ENCODE measurements at regions not wholly inside any gene's neighbourhood (a gene's known extent, or its start where the extent isn't known, plus 50 kb on each side); places are given as distances from the start of the nearest gene placed in this dataset.

DNA sequence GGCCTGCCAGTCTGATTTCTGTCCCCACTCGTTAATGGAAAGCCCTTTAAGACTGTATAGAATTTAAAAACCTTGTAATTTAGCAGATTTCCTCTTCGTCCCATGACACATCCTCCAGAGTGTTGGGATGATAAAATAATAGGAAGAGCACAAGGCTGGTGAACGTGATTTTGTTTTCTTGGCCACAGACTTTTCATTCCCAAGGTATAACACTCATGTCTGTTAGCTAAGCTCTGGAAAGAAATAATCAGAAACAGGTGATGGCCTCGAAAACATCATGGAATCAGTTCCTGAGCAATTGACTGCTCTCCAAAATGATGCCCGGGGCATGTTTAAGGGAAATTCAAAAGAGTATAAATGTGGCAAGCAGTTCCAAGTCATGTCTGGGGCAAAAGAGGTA, 337.8 kb upstream of the TCF4 start:
- no peaks in the 10 kb centered on the region for H3K23me2 ChIP-seq (ENCODE audit: insufficient read length, low read depth, low read length, poor library complexity, severe bottlenecking)
- Mint-ChIP-seq H3K4me3 (no peak overlapping the region), H3K27me3 (ENCODE audit: low read depth) (no peaks in the 10 kb centered on the region), H3K9me3 (peaks cover 0 to 7% of the 10 kb centered on the region in 2 experiments; a peak in 3 of 5 replicates), H3K27ac (no peak overlapping the region), H3K36me3 (ENCODE audit: insufficient read depth in 1 of 3, low read depth in 3 of 3) (peaks cover 2 to 14% (median 10%) of the 10 kb centered on the region in 3 experiments; a peak in 6 of 7 replicates), H3K4me1 (no peaks in the 10 kb centered on the region)
- no peak overlapping the region for H2AK5ac ChIP-seq (ENCODE audit: insufficient read length, low read length)
- H3K4me1 ChIP-seq (ENCODE audit: insufficient read depth, low read length), result no peaks in the 10 kb centered on the region; the same call in 1 of the 2 replicates
- H3K56ac ChIP-seq (ENCODE audit: insufficient read length, low read depth, low read length), result no peak overlapping the region
- no peak overlapping the region for H2BK20ac ChIP-seq (ENCODE audit: low read depth, low read length, poor library complexity, severe bottlenecking)
- H2BK12ac ChIP-seq (ENCODE audit: insufficient read length, low read depth, low read length), result no peak overlapping the region
- WGBS (ENCODE audit: extremely low coverage, insufficient read length, low lambda C conversion rate), result no CpG with 5 or more reads among the region's 5 CpGs
- H2AFZ ChIP-seq (ENCODE audit: low read length), result no peak overlapping the region
- no peak overlapping the region for H3K9ac ChIP-seq (ENCODE audit: extremely low read depth, insufficient read length, low read length)
- no peak overlapping the region for H3K4me2 ChIP-seq (ENCODE audit: insufficient read depth, insufficient read length, low read length)
- no peak overlapping the region for H3K23ac ChIP-seq (ENCODE audit: insufficient read length, low read depth, low read length)
- H3K27me3 ChIP-seq (ENCODE audit: insufficient read depth, low read length), result no peaks in the 10 kb centered on the region
- H3K18ac ChIP-seq (ENCODE audit: insufficient read length, low read depth, low read length), result no peak overlapping the region
- no peak overlapping the region for H3K4ac ChIP-seq (ENCODE audit: low read depth, low read length)
- no peak overlapping the region for H3K14ac ChIP-seq (ENCODE audit: insufficient read depth, low read length)
- H4K91ac ChIP-seq (ENCODE audit: insufficient read length, low read depth, low read length), result no peak overlapping the region
- no peak overlapping the region for H2BK5ac ChIP-seq (ENCODE audit: insufficient read length, low read length)
- H3K27ac ChIP-seq (ENCODE audit: insufficient read length, low read depth, low read length), result no peak overlapping the region
- no peak overlapping the region for H4K8ac ChIP-seq (replicated peaks; ENCODE audit: insufficient read length, low read depth, low read length)
- DNase-seq, result no peak
- H3K9me3 ChIP-seq (ENCODE audit: control insufficient read depth, low read depth, low read length), result no peaks in the 10 kb centered on the region
- no peaks in the 10 kb centered on the region for H3K79me2 ChIP-seq (ENCODE audit: insufficient read depth, low read length)
- no peak overlapping the region for H3T11ph ChIP-seq (ENCODE audit: low read length)
- no peak overlapping the region for H4K5ac ChIP-seq (ENCODE audit: insufficient read length, low read depth, low read length)
- H4K20me1 ChIP-seq (ENCODE audit: control insufficient read depth, insufficient read depth, insufficient read length), result no peaks in the 10 kb centered on the region
- H2BK15ac ChIP-seq (ENCODE audit: low read depth, low read length), result no peak overlapping the region
- TF ChIP-seq, protein P1, sequence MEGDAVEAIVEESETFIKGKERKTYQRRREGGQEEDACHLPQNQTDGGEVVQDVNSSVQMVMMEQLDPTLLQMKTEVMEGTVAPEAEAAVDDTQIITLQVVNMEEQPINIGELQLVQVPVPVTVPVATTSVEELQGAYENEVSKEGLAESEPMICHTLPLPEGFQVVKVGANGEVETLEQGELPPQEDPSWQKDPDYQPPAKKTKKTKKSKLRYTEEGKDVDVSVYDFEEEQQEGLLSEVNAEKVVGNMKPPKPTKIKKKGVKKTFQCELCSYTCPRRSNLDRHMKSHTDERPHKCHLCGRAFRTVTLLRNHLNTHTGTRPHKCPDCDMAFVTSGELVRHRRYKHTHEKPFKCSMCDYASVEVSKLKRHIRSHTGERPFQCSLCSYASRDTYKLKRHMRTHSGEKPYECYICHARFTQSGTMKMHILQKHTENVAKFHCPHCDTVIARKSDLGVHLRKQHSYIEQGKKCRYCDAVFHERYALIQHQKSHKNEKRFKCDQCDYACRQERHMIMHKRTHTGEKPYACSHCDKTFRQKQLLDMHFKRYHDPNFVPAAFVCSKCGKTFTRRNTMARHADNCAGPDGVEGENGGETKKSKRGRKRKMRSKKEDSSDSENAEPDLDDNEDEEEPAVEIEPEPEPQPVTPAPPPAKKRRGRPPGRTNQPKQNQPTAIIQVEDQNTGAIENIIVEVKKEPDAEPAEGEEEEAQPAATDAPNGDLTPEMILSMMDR (conservative IDR thresholded peaks at IDR 0.05), result no peak
- no peaks in the 10 kb centered on the region for H3K79me1 ChIP-seq (ENCODE audit: insufficient read depth, low read depth, low read length, poor library complexity, severe bottlenecking)
- H2BK120ac ChIP-seq (ENCODE audit: low read depth, low read length, poor library complexity, severe bottlenecking), result no peak overlapping the region
